DND-41 (cell line): ENCODE measurements at regions not wholly inside any gene's neighbourhood (a gene's known extent, or its start where the extent isn't known, plus 50 kb on each side); places are given as distances from the start of the nearest gene placed in this dataset.

Source experiments
- ATAC-seq: fragments of 200-7000 bp; cut with Tn5 transposase; 3 replicates; pipeline ENCODE4 v1.9.1; 2021; ENCODE audit warnings: low read depth; ENCODE audit not compliant: insufficient read depth
- DNase-seq: peaks from one replicate; pipeline ENCODE4 v3.0.0-alpha.2; 2020
- H2AFZ ChIP-seq: 2 replicates; pipeline ENCODE4 v1.6.0; 2012; ENCODE audit warnings: low read depth, low read length
- H3K27ac ChIP-seq: 2 replicates; pipeline ENCODE4 v1.5.1; 2012; ENCODE audit warnings: low read length, inconsistent platforms
- H3K27me3 ChIP-seq: fragments of 200-600 bp; sonication (generic); 2 replicates; pipeline ENCODE4 v1.6.0; 2012; ENCODE audit warnings: low read length, mild to moderate bottlenecking, inconsistent platforms; ENCODE audit not compliant: insufficient read depth, poor library complexity
- H3K36me3 ChIP-seq: 2 replicates; pipeline ENCODE4 v1.5.1; 2012; ENCODE audit warnings: low read length, inconsistent platforms; ENCODE audit not compliant: insufficient read depth
- H3K4me1 ChIP-seq: 2 replicates; pipeline ENCODE4 v1.5.1; 2012; ENCODE audit warnings: mild to moderate bottlenecking, low read length; ENCODE audit not compliant: insufficient read depth
- H3K4me2 ChIP-seq: 2 replicates; pipeline ENCODE4 v1.6.0; 2012; ENCODE audit warnings: mild to moderate bottlenecking, moderate library complexity, low read length, inconsistent platforms; ENCODE audit not compliant: insufficient read depth
- H3K4me3 ChIP-seq, 2 experiments: fragments of 200-600 bp in 1 of 2; shearing (Covaris generic) in 1 of 2; 2 replicates each; pipeline ENCODE4 v1.5.1; 2012 to 2016; ENCODE audit warnings: inconsistent platforms in 2 of 2, low read length in 2 of 2, mild to moderate bottlenecking in 2 of 2, low read depth in 1 of 2, moderate library complexity in 1 of 2
- H3K79me2 ChIP-seq: 2 replicates; pipeline ENCODE4 v1.6.0; 2012; ENCODE audit warnings: low read length, inconsistent platforms; ENCODE audit not compliant: insufficient read depth
- H3K9ac ChIP-seq: 2 replicates; pipeline ENCODE4 v1.6.0; 2012; ENCODE audit warnings: low read depth, mild to moderate bottlenecking, inconsistent platforms, low read length, moderate library complexity
- H3K9me3 ChIP-seq: 2 replicates; pipeline ENCODE4 v1.5.1; 2012; ENCODE audit warnings: low read length, moderate library complexity, mild to moderate bottlenecking, inconsistent platforms; ENCODE audit not compliant: insufficient read depth, severe bottlenecking
- H4K20me1 ChIP-seq: 2 replicates; pipeline ENCODE4 v1.6.0; 2012; ENCODE audit warnings: low read length; ENCODE audit not compliant: insufficient read depth
- CTCF ChIP-seq: IDR thresholded peaks from 2 replicates; pipeline ENCODE4 v1.5.1; 2012; ENCODE audit warnings: borderline replicate concordance, low read length, moderate library complexity, mild to moderate bottlenecking; ENCODE audit not compliant: poor library complexity, severe bottlenecking; ENCODE audit errors: extremely low read depth
- EZH2 ChIP-seq: IDR thresholded peaks from 3 replicates; pipeline ENCODE4 v1.6.1; 2012; ENCODE audit warnings: borderline replicate concordance, low read depth, mild to moderate bottlenecking, moderate library complexity, low read length, inconsistent platforms; ENCODE audit not compliant: severe bottlenecking

GRCh38 chr2:47666332-47666731 is 95.5 kb upstream of the KCNK12 start:
- Histone ChIP-seq H3K4me2 (no peak overlapping the region), H3K9ac (no peak overlapping the region), H3K27ac (no peak overlapping the region), H4K20me1 (no peaks in the 10 kb centered on the region), H2AFZ (no peak overlapping the region), H3K27me3 (no peaks in the 10 kb centered on the region), H3K79me2 (no peaks in the 10 kb centered on the region), H3K4me3 (no peak overlapping the region), H3K36me3 (no peaks in the 10 kb centered on the region), H3K9me3 (no peaks in the 10 kb centered on the region), H3K4me1 (no peaks in the 10 kb centered on the region)
- ATAC-seq (no peak), DNase-seq (no peak)
- TF ChIP-seq EZH2 (no peak), CTCF (no peak)

GRCh38 chr2:47664817-47665216 is 94.0 kb upstream of the KCNK12 start:
- H3K4me2 ChIP-seq = no peak overlapping the region
- no peaks in the 10 kb centered on the region for H4K20me1 ChIP-seq
- ATAC-seq = no peak
- no peaks in the 10 kb centered on the region for H3K36me3 ChIP-seq
- TF ChIP-seq CTCF (peak; percentile 30), EZH2 (no peak)
- no peak overlapping the region for H3K9ac ChIP-seq
- H2AFZ ChIP-seq = no peak overlapping the region
- H3K27ac ChIP-seq = no peak overlapping the region
- H3K79me2 ChIP-seq = no peaks in the 10 kb centered on the region
- H3K27me3 ChIP-seq = no peaks in the 10 kb centered on the region
- H3K4me3 ChIP-seq = no peak overlapping the region
- DNase-seq = peak; percentile 9
- no peaks in the 10 kb centered on the region for H3K9me3 ChIP-seq
- no peaks in the 10 kb centered on the region for H3K4me1 ChIP-seq

DNA sequence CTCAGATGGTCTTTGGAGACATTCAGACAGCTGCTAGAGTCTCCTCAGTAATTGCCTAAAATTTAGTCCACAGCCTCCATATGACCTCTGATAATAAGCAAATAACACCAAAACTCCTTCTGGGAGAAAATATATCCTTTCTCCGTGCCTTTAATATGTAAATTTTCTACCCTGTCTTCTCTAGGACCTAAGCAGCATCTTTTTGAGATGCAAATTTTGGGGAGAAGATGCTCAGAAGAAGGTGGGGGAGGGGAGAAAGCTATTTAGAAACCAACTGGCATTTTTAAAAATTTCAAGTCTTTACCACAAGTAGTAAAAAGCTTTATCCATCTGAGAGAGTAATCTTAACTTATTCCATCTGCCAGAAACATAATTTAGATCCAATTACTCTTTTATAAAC is 91.8 kb upstream of the KCNK12 start:
- H3K27ac ChIP-seq = no peak overlapping the region
- TF ChIP-seq CTCF (no peak), EZH2 (no peak)
- H3K4me1 ChIP-seq = no peaks in the 10 kb centered on the region
- H3K36me3 ChIP-seq = no peaks in the 10 kb centered on the region
- no peak overlapping the region for H2AFZ ChIP-seq
- H3K27me3 ChIP-seq = no peaks in the 10 kb centered on the region
- H3K9me3 ChIP-seq = no peaks in the 10 kb centered on the region
- no peak for DNase-seq
- no peak overlapping the region for H3K4me2 ChIP-seq
- no peak for ATAC-seq
- no peak overlapping the region for H3K9ac ChIP-seq
- no peaks in the 10 kb centered on the region for H3K79me2 ChIP-seq
- H4K20me1 ChIP-seq = no peaks in the 10 kb centered on the region
- no peak overlapping the region for H3K4me3 ChIP-seq

DNA sequence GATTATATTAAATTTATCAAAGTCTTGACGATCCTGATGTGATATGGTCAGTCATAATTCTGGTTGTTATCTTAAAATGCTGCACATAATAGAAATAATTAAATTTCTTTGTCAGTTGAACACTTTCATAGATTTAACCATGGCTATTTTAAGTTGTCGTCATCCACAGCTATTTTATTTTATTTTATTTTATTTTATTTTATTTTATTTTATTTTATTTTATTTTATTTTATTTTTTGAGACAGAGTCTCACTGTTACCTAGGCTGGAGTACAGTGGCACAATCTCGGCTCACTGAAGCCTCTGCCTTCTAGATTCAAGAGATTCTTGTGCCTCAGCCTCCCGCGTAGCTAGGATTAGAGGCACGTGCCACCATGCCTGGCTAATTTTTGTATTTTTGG is 90.5 kb upstream of the KCNK12 start:
- ATAC-seq = no peak
- Histone ChIP-seq H4K20me1 (no peaks in the 10 kb centered on the region), H3K4me3 (no peak overlapping the region), H3K4me1 (no peaks in the 10 kb centered on the region), H3K27ac (no peak overlapping the region), H3K4me2 (no peak overlapping the region), H3K36me3 (no peaks in the 10 kb centered on the region), H3K79me2 (no peaks in the 10 kb centered on the region), H3K9ac (no peak overlapping the region), H3K9me3 (no peaks in the 10 kb centered on the region), H2AFZ (no peak overlapping the region), H3K27me3 (no peaks in the 10 kb centered on the region)
- TF ChIP-seq CTCF = no peak
- no peak for TF ChIP-seq EZH2
- no peak for DNase-seq
